Thymus (tissue), 11 donors: ENCODE measurements at regions not wholly inside any gene's neighbourhood (a gene's known extent, or its start where the extent isn't known, plus 50 kb on each side); places are given as distances from the start of the nearest gene placed in this dataset.
A peak's percentile ranks its signal among the peaks of the same experiment; 100 is the strongest.

ENCODE experiments used
- DNase-seq, 9 donors: peaks; one replicate each; pipeline ENCODE4 v3.0.0-alpha.2; 2013; ENCODE audit warnings: low spot score in 9 of 9, low read depth in 6 of 9, missing footprints in 1 of 9
- H3K27ac ChIP-seq, 2 donors: one replicate each; pipeline ENCODE4 v1.5.1; 2013; ENCODE audit warnings: control low read depth in 1 of 2, low read depth in 1 of 2, low read length in 1 of 2, mild to moderate bottlenecking in 1 of 2, moderate library complexity in 1 of 2
- H3K27me3 ChIP-seq, 2 donors: one replicate each; pipeline ENCODE4 v1.5.1; 2013; ENCODE audit warnings: low read length in 1 of 2; ENCODE audit not compliant: control insufficient read depth in 2 of 2, insufficient read depth in 1 of 2
- H3K36me3 ChIP-seq, 2 donors: one replicate each; pipeline ENCODE4 v1.5.1; 2013; ENCODE audit warnings: low read length in 1 of 2, mild to moderate bottlenecking in 1 of 2, moderate library complexity in 1 of 2; ENCODE audit not compliant: control insufficient read depth in 2 of 2, insufficient read depth in 2 of 2
- H3K4me1 ChIP-seq, 2 donors: one replicate each; pipeline ENCODE4 v1.5.1; 2013; ENCODE audit warnings: low read length in 2 of 2; ENCODE audit not compliant: control insufficient read depth in 2 of 2, insufficient read depth in 2 of 2
- H3K4me3 ChIP-seq, 2 donors: one replicate each; pipeline ENCODE4 v1.5.1; 2013; ENCODE audit warnings: low read length in 2 of 2, control low read depth in 1 of 2, mild to moderate bottlenecking in 1 of 2
- H3K9me3 ChIP-seq, 2 donors: one replicate each; pipeline ENCODE4 v1.5.1; 2013; ENCODE audit warnings: low read length in 1 of 2, mild to moderate bottlenecking in 1 of 2; ENCODE audit not compliant: control insufficient read depth in 2 of 2, insufficient read depth in 1 of 2
- WGBS: extraction: QIAGEN DNeasy Blood & Tissue Kit; methylation state at CpG from one replicate; pipeline ENCODE4 v1.1.7; 2013; 5-methylcytosine and 5-hydroxymethylcytosine counted together
- donor health status: healthy.

GRCh38 chr3:107428051-107428858, 51.0 kb downstream of the CCDC54 start:
- Histone ChIP-seq H3K9me3 (peaks cover 0 to 4% of the 10 kb centered on the region in 2 donors), H3K4me3 (no peak overlapping the region), H3K36me3 (no peaks in the 10 kb centered on the region), H3K27ac (no peak overlapping the region), H3K4me1 (peaks cover 6 to 18% of the 10 kb centered on the region in 2 donors), H3K27me3 (peaks cover 0 to 44% of the 10 kb centered on the region in 2 donors)
- DNase-seq, result no peak
- WGBS, result 92% methylated on average over 4 of the region's 4 CpGs

GRCh38 chr3:107429320-107430181, 52.3 kb downstream of the CCDC54 start:
- H3K27ac ChIP-seq, result no peak overlapping the region
- DNase-seq, result peak in 6 of 9 donors; percentile 37 to 76 (median 56)
- peaks cover 0 to 47% of the 10 kb centered on the region in 2 donors for H3K27me3 ChIP-seq
- peak overlapping the region in 1 of 2 donors; percentile 74 for H3K4me3 ChIP-seq
- H3K9me3 ChIP-seq, result peaks cover 0 to 4% of the 10 kb centered on the region in 2 donors
- H3K36me3 ChIP-seq, result no peaks in the 10 kb centered on the region
- 35% methylated on average over 37 of the region's 37 CpGs for WGBS
- H3K4me1 ChIP-seq, result peaks cover 6 to 18% of the 10 kb centered on the region in 2 donors

- Histone ChIP-seq H3K27ac (no peak overlapping the region), H3K36me3 (no peaks in the 10 kb centered on the region), H3K9me3 (peaks cover 0 to 4% of the 10 kb centered on the region in 2 donors), H3K4me1 (peaks cover 6 to 18% of the 10 kb centered on the region in 2 donors), H3K4me3 (peak overlapping the region; percentile 57 to 74), H3K27me3 (peaks cover 0 to 47% of the 10 kb centered on the region in 2 donors)
- 5% methylated on average over 23 of the region's 23 CpGs for WGBS
- peak in 5 of 9 donors; percentile 10 to 43 (median 15) for DNase-seq
Measured at GRCh38 chr3:107430214-107430995, 53.2 kb downstream of the CCDC54 start.

GRCh38 chr3:107430996-107431245, 53.7 kb downstream of the CCDC54 start:
- DNase-seq, result peak in 6 of 9 donors; percentile 19 to 61 (median 29)
- peak overlapping the region in 1 of 2 donors; percentile 53 for H3K27ac ChIP-seq
- under 1% methylated on average over 16 of the region's 16 CpGs for WGBS

GRCh38 chr3:107431246-107432012, 54.2 kb downstream of the CCDC54 start:
- H3K9me3 ChIP-seq, result peaks cover 0 to 4% of the 10 kb centered on the region in 2 donors
- H3K36me3 ChIP-seq, result no peaks in the 10 kb centered on the region
- peaks cover 6 to 18% of the 10 kb centered on the region in 2 donors for H3K4me1 ChIP-seq
- under 1% methylated on average over 82 of the region's 83 CpGs for WGBS
- DNase-seq, result peak in 6 of 9 donors; percentile 25 to 61 (median 37)
- peak overlapping the region; percentile 60 to 74 for H3K4me3 ChIP-seq
- H3K27ac ChIP-seq, result peak overlapping the region in 1 of 2 donors; percentile 86
- H3K27me3 ChIP-seq, result peaks cover 0 to 47% of the 10 kb centered on the region in 2 donors

More at GRCh38 chr3:107430996-107431245, 53.7 kb downstream of the CCDC54 start:
- Histone ChIP-seq H3K36me3 (no peaks in the 10 kb centered on the region), H3K4me1 (peaks cover 6 to 18% of the 10 kb centered on the region in 2 donors), H3K4me3 (peak overlapping the region; percentile 57 to 74), H3K9me3 (peaks cover 0 to 4% of the 10 kb centered on the region in 2 donors), H3K27me3 (peaks cover 0 to 47% of the 10 kb centered on the region in 2 donors)

- Histone ChIP-seq H3K4me1 (peaks cover 6 to 18% of the 10 kb centered on the region in 2 donors), H3K9me3 (peaks cover 0 to 4% of the 10 kb centered on the region in 2 donors), H3K27me3 (peaks cover 0 to 47% of the 10 kb centered on the region in 2 donors), H3K27ac (peak overlapping the region in 1 of 2 donors; percentile 86), H3K36me3 (no peaks in the 10 kb centered on the region), H3K4me3 (peak overlapping the region; percentile 60 to 74)
- 4% methylated on average over 20 of the region's 20 CpGs for WGBS
- peak in 1 of 9 donors; percentile 26 for DNase-seq
Measured at GRCh38 chr3:107432013-107432515, 54.8 kb downstream of the CCDC54 start.

- no peak for DNase-seq
- Histone ChIP-seq H3K4me3 (no peak overlapping the region), H3K36me3 (no peaks in the 10 kb centered on the region), H3K27me3 (peaks cover 0 to 47% of the 10 kb centered on the region in 2 donors), H3K27ac (no peak overlapping the region), H3K4me1 (peaks cover 6 to 18% of the 10 kb centered on the region in 2 donors), H3K9me3 (peaks cover 0 to 4% of the 10 kb centered on the region in 2 donors)
- 80% methylated on average over 8 of the region's 8 CpGs for WGBS
Measured at GRCh38 chr3:107432646-107433045, 55.4 kb downstream of the CCDC54 start.

GRCh38 chr3:107436029-107436428, 58.8 kb downstream of the CCDC54 start:
- no peak for DNase-seq

More at GRCh38 chr3:107436029-107436428, 58.8 kb downstream of the CCDC54 start:
- no peak overlapping the region for H3K4me3 ChIP-seq
- peaks cover 0 to 4% of the 10 kb centered on the region in 2 donors for H3K4me1 ChIP-seq
- no peaks in the 10 kb centered on the region for H3K36me3 ChIP-seq
- H3K27ac ChIP-seq, result no peak overlapping the region
- peaks cover 0 to under 1% of the 10 kb centered on the region in 2 donors for H3K9me3 ChIP-seq
- peaks cover 0 to 21% of the 10 kb centered on the region in 2 donors for H3K27me3 ChIP-seq
